MCF 10A (cell line): ENCODE measurements at regions not wholly inside any gene's neighbourhood (a gene's known extent, or its start where the extent isn't known, plus 50 kb on each side); places are given as distances from the start of the nearest gene placed in this dataset.

ENCODE experiments used
- BruUV-seq: library from RNA; stranded (reverse); fragments of 400-500 nt; replicated peaks from 2 replicates; lab custom pipeline; 2021; lab: Mats Ljungman, UMichigan
- CTCF ChIA-PET: fragments of 300-600 bp; sonication (Branson Sonifier 250); formaldehyde crosslinking; extraction: SDS; loops from one replicate; lab custom pipeline; 2021; ENCODE audit warnings: antibody characterized with exemption, inconsistent platforms; lab: Yijun Ruan, JAX
- POLR2A ChIA-PET: fragments of 300-600, 350-650 bp; sonication (Branson Sonifier 250); formaldehyde crosslinking; extraction: SDS; loops from one replicate; lab custom pipeline; 2020; ENCODE audit warnings: antibody characterized with exemption, inconsistent platforms; lab: Yijun Ruan, JAX
- DNase-seq: peaks from one replicate; pipeline ENCODE4 v3.0.0-alpha.2; 2018; ENCODE audit not compliant: unreplicated experiment
- H3K27ac Mint-ChIP-seq: one replicate; pipeline ENCODE4 v1.8.0; 2022; ENCODE audit warnings: mild to moderate bottlenecking, low read depth, mixed read lengths; ENCODE audit not compliant: unreplicated experiment
- H3K27me3 Mint-ChIP-seq: one replicate; pipeline ENCODE4 v1.8.0; 2022; ENCODE audit warnings: mixed read lengths; ENCODE audit not compliant: insufficient read depth, unreplicated experiment
- H3K36me3 Mint-ChIP-seq: one replicate; pipeline ENCODE4 v1.8.0; 2022; ENCODE audit warnings: mild to moderate bottlenecking, moderate library complexity, mixed read lengths; ENCODE audit not compliant: insufficient read depth, unreplicated experiment
- H3K4me1 Mint-ChIP-seq: one replicate; pipeline ENCODE4 v1.8.0; 2022; ENCODE audit warnings: mixed read lengths; ENCODE audit not compliant: insufficient read depth, unreplicated experiment
- H3K4me3 Mint-ChIP-seq: one replicate; pipeline ENCODE4 v1.8.0; 2022; ENCODE audit warnings: mild to moderate bottlenecking, moderate library complexity, mixed read lengths; ENCODE audit not compliant: unreplicated experiment
- H3K9me3 Mint-ChIP-seq: one replicate; pipeline ENCODE4 v1.8.0; 2022; ENCODE audit warnings: mixed read lengths; ENCODE audit not compliant: unreplicated experiment
- CTCF ChIP-seq: fragments of 200-600 bp; IDR thresholded peaks from one replicate; pipeline ENCODE4 v1.8.0; 2022; ENCODE audit warnings: antibody characterized with exemption, mild to moderate bottlenecking; ENCODE audit not compliant: unreplicated experiment
- intact Hi-C: fragments of 100-400 bp; cut with micrococcal nuclease; formaldehyde crosslinking; loops from 2 replicates; pipeline ENCODE4 v1.14.1; 2022

GRCh38 chr6:1068905-1069304 is 243.0 kb upstream of the FOXQ1 start:
- Mint-ChIP-seq H3K27me3 (no peaks in the 10 kb centered on the region), H3K4me1 (peaks cover 21% of the 10 kb centered on the region), H3K36me3 (no peaks in the 10 kb centered on the region), H3K27ac (no peak overlapping the region), H3K4me3 (no peak overlapping the region), H3K9me3 (no peaks in the 10 kb centered on the region)
- POLR2A ChIA-PET = no interaction called here
- no peak for DNase-seq
- CTCF ChIA-PET = no interaction called here
- intact Hi-C loops = no loop called here
- no peak for TF ChIP-seq CTCF
- BruUV-seq = no TSS peak

GRCh38 chr6:1068068-1068467 is 243.8 kb upstream of the FOXQ1 start:
- H3K9me3 Mint-ChIP-seq = no peaks in the 10 kb centered on the region
- peaks cover 29% of the 10 kb centered on the region for H3K4me1 Mint-ChIP-seq
- CTCF ChIA-PET = no interaction called here
- TF ChIP-seq CTCF = no peak
- DNase-seq = no peak
- POLR2A ChIA-PET = no interaction called here
- H3K27me3 Mint-ChIP-seq = no peaks in the 10 kb centered on the region
- no peaks in the 10 kb centered on the region for H3K36me3 Mint-ChIP-seq
- H3K4me3 Mint-ChIP-seq = no peak overlapping the region
- no TSS peak for BruUV-seq
- intact Hi-C loops = no loop called here
- H3K27ac Mint-ChIP-seq = no peak overlapping the region

- POLR2A ChIA-PET = interaction anchor here (0.9 kb wide), 1 partner anchor 247 kb away, joined by 3 read pairs; no protein-coding TSS in a partner anchor
- Mint-ChIP-seq H3K9me3 (no peaks in the 10 kb centered on the region), H3K4me3 (no peak overlapping the region), H3K27me3 (no peaks in the 10 kb centered on the region), H3K27ac (no peak overlapping the region), H3K36me3 (no peaks in the 10 kb centered on the region), H3K4me1 (peaks cover 33% of the 10 kb centered on the region)
- DNase-seq = no peak
- intact Hi-C loops = no loop called here
- no TSS peak for BruUV-seq
- CTCF ChIA-PET = no interaction called here
- TF ChIP-seq CTCF = no peak
Observed at GRCh38 chr6:1067346-1067745, 244.6 kb upstream of the FOXQ1 start.

DNA sequence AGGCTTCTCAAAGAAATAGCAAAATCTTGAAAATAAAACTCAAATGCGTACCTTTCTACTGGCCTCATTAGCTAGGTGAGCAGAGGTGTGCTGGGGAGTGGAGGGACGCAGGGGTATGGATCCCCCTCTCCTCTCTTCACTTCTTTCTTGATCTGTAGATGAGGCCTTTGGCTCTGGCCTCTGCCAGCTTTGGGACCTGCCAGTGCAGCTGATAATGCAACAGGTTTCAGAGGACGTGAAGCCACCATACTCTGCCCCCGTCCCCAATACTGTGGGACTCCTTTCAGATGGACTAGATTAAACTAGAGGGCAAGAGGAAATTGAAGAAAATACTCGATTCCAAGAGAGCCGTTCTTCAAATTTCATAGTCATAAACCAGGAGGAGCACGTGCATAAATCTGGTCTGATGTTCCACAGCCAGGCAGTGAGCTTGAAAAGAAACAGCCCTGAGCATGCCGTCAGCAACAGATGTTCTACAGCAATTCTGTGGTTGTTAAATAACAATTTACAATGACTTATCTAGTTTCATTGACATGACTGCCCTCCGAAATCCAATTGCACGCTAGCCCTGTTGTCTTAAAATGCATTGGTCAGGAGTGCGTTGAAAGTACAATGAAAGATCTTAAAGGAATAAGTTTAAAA is 245.3 kb upstream of the FOXQ1 start:
- POLR2A ChIA-PET = interaction anchor here (0.6 to 0.9 kb wide), 2 partner anchors 129 to 247 kb away, joined by 3 read pairs; no protein-coding TSS in a partner anchor
- no TSS peak for BruUV-seq
- intact Hi-C loops = no loop called here
- DNase-seq = no peak
- Mint-ChIP-seq H3K4me3 (no peak overlapping the region), H3K27me3 (no peaks in the 10 kb centered on the region), H3K36me3 (no peaks in the 10 kb centered on the region), H3K27ac (no peak overlapping the region), H3K4me1 (peaks cover 29% of the 10 kb centered on the region), H3K9me3 (no peaks in the 10 kb centered on the region)
- no peak for TF ChIP-seq CTCF
- CTCF ChIA-PET = no interaction called here
